OCI-LY1 (cell line): ENCODE measurements at regions not wholly inside any gene's neighbourhood (a gene's known extent, or its start where the extent isn't known, plus 50 kb on each side); places are given as distances from the start of the nearest gene placed in this dataset.
A peak's percentile ranks its signal among the peaks of the same experiment; 100 is the strongest.

Source experiments
- H2AFZ ChIP-seq: fragments of 200-600 bp; sonication (generic), shearing (Covaris generic); 2 replicates; pipeline ENCODE4 v1.6.0; 2014; ENCODE audit warnings: antibody characterized with exemption, mild to moderate bottlenecking, low read length
- H3F3A ChIP-seq: fragments of 200-600 bp; sonication (generic), shearing (Covaris generic); 2 replicates; pipeline ENCODE4 v1.6.0; 2014; ENCODE audit warnings: mild to moderate bottlenecking, antibody characterized with exemption, low read length, moderate library complexity; ENCODE audit not compliant: insufficient read depth
- H3K27ac ChIP-seq: fragments of 200-600 bp; sonication (generic); 2 replicates; pipeline ENCODE4 v1.5.1; 2014; ENCODE audit warnings: low read length, mixed run types, mild to moderate bottlenecking, low read depth; ENCODE audit not compliant: poor library complexity, severe bottlenecking
- H3K27me3 ChIP-seq: fragments of 200-600 bp; sonication (generic); 2 replicates; pipeline ENCODE4 v1.6.0; 2014; ENCODE audit warnings: antibody characterized with exemption, mild to moderate bottlenecking, low read length, moderate library complexity; ENCODE audit not compliant: insufficient read depth
- H3K36me3 ChIP-seq: fragments of 200-600 bp; sonication (generic); 2 replicates; pipeline ENCODE4 v1.6.1; 2014; ENCODE audit warnings: mild to moderate bottlenecking, antibody characterized with exemption, low read length, moderate library complexity, mixed read lengths; ENCODE audit not compliant: insufficient read depth
- H3K4me1 ChIP-seq: fragments of 200-600 bp; sonication (generic); 2 replicates; pipeline ENCODE4 v1.5.1; 2014; ENCODE audit warnings: mild to moderate bottlenecking, low read length, moderate library complexity; ENCODE audit not compliant: insufficient read depth, severe bottlenecking
- H3K4me2 ChIP-seq: fragments of 200-600 bp; sonication (generic), shearing (Covaris generic); 2 replicates; pipeline ENCODE4 v1.6.1; 2014; ENCODE audit warnings: low read length
- H3K4me3 ChIP-seq: fragments of 200-600 bp; sonication (generic); 2 replicates; pipeline ENCODE4 v1.5.1; 2014; ENCODE audit warnings: low read length, low read depth, mild to moderate bottlenecking, mixed read lengths; ENCODE audit not compliant: poor library complexity, severe bottlenecking
- H3K79me2 ChIP-seq: fragments of 200-600 bp; shearing (Covaris generic); 2 replicates; pipeline ENCODE4 v1.6.1; 2016; ENCODE audit warnings: mixed run types, low read length, mixed read lengths; ENCODE audit not compliant: insufficient read depth
- H3K9ac ChIP-seq: fragments of 200-600 bp; sonication (generic), shearing (Covaris generic); 2 replicates; pipeline ENCODE4 v1.6.1; 2014; ENCODE audit warnings: mild to moderate bottlenecking, low read length, mixed read lengths
- H3K9me2 ChIP-seq: fragments of 200-600 bp; sonication (generic), shearing (Covaris generic); 2 replicates; pipeline ENCODE4 v1.6.1; 2014; ENCODE audit warnings: low read depth, mild to moderate bottlenecking, low read length, mixed read lengths
- H3K9me3 ChIP-seq: fragments of 200-600 bp; shearing (Covaris generic); 2 replicates; pipeline ENCODE4 v1.6.1; 2014; ENCODE audit warnings: low read length, mixed read lengths
- H4K20me1 ChIP-seq: fragments of 200-600 bp; sonication (generic), shearing (Covaris generic); 2 replicates; pipeline ENCODE4 v1.6.0; 2016; ENCODE audit warnings: mild to moderate bottlenecking, low read length; ENCODE audit not compliant: insufficient read depth
- EZH2 ChIP-seq: fragments of 200-600 bp; sonication (generic), shearing (Covaris generic); IDR thresholded peaks from 2 replicates; pipeline ENCODE4 v1.8.0; 2017; ENCODE audit warnings: borderline replicate concordance, mixed run types, mild to moderate bottlenecking, antibody characterized with exemption, low read length, moderate library complexity, mixed read lengths
- TF ChIP-seq, protein P1 (sequence below): fragments of 200-600 bp; sonication (generic), shearing (Covaris generic); IDR thresholded peaks from 2 replicates; pipeline ENCODE4 v1.5.1; 2017; ENCODE audit warnings: mild to moderate bottlenecking, antibody characterized with exemption, low read length, moderate library complexity, mixed read lengths

DNA sequence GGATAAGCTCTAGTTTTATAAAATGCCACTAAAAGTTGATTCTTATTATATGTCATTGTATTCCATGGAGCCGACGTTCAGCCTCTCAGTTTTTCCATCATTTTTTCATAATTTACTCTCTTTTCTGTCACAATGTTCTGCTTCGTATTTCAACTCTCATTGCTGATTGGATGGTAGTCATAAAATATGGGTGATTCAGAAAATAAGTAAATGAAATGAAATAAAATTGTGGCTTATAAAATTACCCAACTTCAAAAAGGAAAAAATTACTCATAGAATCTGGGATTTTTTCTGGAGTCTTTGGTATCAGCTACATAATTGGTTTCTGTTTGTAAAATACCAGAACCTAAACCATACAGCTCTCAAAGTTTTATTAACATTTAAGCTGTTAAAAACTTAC lies 139.7 kb upstream of the ITGA4 start:
- Histone ChIP-seq H3K79me2 (no peaks in the 10 kb centered on the region), H3K4me3 (no peak overlapping the region), H3K9ac (no peak overlapping the region), H3K4me2 (no peak overlapping the region), H2AFZ (no peak overlapping the region), H4K20me1 (no peaks in the 10 kb centered on the region), H3F3A (no peaks in the 10 kb centered on the region), H3K36me3 (no peaks in the 10 kb centered on the region), H3K9me3 (no peaks in the 10 kb centered on the region), H3K27me3 (no peaks in the 10 kb centered on the region), H3K4me1 (peaks cover 28% of the 10 kb centered on the region), H3K9me2 (no peaks in the 10 kb centered on the region), H3K27ac (no peak overlapping the region)
- TF ChIP-seq, protein P1, sequence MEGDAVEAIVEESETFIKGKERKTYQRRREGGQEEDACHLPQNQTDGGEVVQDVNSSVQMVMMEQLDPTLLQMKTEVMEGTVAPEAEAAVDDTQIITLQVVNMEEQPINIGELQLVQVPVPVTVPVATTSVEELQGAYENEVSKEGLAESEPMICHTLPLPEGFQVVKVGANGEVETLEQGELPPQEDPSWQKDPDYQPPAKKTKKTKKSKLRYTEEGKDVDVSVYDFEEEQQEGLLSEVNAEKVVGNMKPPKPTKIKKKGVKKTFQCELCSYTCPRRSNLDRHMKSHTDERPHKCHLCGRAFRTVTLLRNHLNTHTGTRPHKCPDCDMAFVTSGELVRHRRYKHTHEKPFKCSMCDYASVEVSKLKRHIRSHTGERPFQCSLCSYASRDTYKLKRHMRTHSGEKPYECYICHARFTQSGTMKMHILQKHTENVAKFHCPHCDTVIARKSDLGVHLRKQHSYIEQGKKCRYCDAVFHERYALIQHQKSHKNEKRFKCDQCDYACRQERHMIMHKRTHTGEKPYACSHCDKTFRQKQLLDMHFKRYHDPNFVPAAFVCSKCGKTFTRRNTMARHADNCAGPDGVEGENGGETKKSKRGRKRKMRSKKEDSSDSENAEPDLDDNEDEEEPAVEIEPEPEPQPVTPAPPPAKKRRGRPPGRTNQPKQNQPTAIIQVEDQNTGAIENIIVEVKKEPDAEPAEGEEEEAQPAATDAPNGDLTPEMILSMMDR, result no peak
- TF ChIP-seq EZH2, result no peak

DNA sequence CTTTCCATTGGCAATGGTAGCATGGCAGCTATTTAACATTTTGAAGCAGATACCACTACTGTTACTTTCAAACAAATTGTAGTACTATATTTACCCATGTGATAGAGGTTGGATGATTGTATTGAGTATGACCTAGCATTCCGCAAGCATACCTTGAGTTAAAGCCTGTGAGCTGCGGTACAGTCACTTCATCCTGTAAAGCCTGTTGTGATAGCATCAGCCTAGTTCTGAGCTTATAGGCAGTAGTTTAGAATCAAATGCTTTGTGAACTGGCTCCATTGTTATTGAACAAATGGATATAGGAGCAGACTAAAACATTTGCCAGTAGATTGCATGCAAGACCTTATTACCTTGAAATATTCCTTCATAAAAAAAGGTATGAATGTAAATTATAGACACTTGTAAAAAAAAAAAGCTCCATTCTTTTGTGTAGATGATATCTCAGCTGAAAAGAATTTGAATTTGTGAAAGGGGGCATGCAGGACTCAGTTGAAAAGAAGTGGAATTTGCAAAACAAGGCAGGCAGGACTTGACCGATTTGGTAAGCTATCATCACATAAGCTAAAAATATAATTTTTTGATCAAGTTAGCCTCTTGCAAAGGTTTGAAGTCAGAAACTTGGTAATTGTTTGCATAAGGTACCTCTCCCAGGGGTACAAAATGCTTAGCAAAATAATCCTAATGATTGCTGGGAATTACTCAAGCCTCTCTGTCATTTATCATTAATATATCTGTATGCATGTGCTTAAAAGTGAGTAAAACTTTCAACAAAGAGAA lies 138.5 kb upstream of the ITGA4 start:
- Histone ChIP-seq H3K9me2 (no peaks in the 10 kb centered on the region), H3K4me2 (no peak overlapping the region), H3K27ac (no peak overlapping the region), H2AFZ (0 out of 2 replicates have a peak overlapping the region, but pooled peaks have one; percentile 72), H3K79me2 (no peaks in the 10 kb centered on the region), H3K4me3 (no peak overlapping the region), H4K20me1 (no peaks in the 10 kb centered on the region), H3K36me3 (no peaks in the 10 kb centered on the region), H3K9ac (no peak overlapping the region), H3F3A (no peaks in the 10 kb centered on the region), H3K27me3 (no peaks in the 10 kb centered on the region), H3K4me1 (peaks cover 16% of the 10 kb centered on the region), H3K9me3 (no peaks in the 10 kb centered on the region)
- TF ChIP-seq EZH2, result no peak
- TF ChIP-seq, protein P1, result no peak

DNA sequence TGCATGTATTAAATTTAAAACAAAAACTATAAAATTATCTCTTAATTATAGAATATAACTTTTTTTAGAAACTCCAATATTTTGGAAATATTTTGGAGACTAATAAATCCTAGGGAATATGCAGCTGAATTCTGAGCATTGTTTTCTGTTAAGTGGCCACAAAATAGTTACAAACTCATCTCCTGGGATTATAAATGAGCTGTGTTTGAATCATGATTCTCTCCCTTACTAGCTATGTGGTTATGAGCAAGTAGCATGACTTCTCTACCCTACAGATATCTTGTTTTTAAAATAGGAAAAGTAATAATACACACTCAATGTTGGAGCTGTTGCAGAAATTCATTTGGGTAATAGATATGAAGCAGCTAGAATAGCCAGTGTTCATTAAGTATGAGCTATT lies 137.9 kb upstream of the ITGA4 start:
- H4K20me1 ChIP-seq, result no peaks in the 10 kb centered on the region

More for the DNA sequence above, 137.9 kb upstream of the ITGA4 start:
- no peaks in the 10 kb centered on the region for H3K79me2 ChIP-seq
- no peak overlapping the region for H3K4me3 ChIP-seq
- H3F3A ChIP-seq, result no peaks in the 10 kb centered on the region
- H3K4me2 ChIP-seq, result no peak overlapping the region
- no peaks in the 10 kb centered on the region for H3K27me3 ChIP-seq
- no peaks in the 10 kb centered on the region for H3K9me2 ChIP-seq
- H3K27ac ChIP-seq, result no peak overlapping the region
- no peak overlapping the region for H2AFZ ChIP-seq
- no peak for TF ChIP-seq EZH2
- TF ChIP-seq, protein P1, result no peak
- H3K4me1 ChIP-seq, result peaks cover 10% of the 10 kb centered on the region
- no peak overlapping the region for H3K9ac ChIP-seq
- no peaks in the 10 kb centered on the region for H3K9me3 ChIP-seq
- no peaks in the 10 kb centered on the region for H3K36me3 ChIP-seq
